ENCODE measurements at regions not wholly inside any gene's neighbourhood (a gene's known extent, or its start where the extent isn't known, plus 50 kb on each side); places are given as distances from the start of the nearest gene placed in this dataset.

- TF ChIP-seq ZC3H10 (CRISPR knock-in tag; IDR thresholded peaks at IDR 0.05): no peak
- TF ChIP-seq TCF4 (CRISPR knock-in tag; IDR thresholded peaks at IDR 0.05; ENCODE audit: borderline replicate concordance): no peak
- no peak for TF ChIP-seq CREB5 (CRISPR knock-in tag; IDR thresholded peaks at IDR 0.05; ENCODE audit: low read depth)
- no peak for TF ChIP-seq TOX (CRISPR knock-in tag; IDR thresholded peaks at IDR 0.05; ENCODE audit: borderline replicate concordance)
- no peak for TF ChIP-seq SNAI2 (CRISPR knock-in tag; IDR thresholded peaks at IDR 0.05)
- TF ChIP-seq CSRNP3 (CRISPR knock-in tag; IDR thresholded peaks at IDR 0.05): no peak
- TF ChIP-seq ZFP30 (CRISPR knock-in tag; IDR thresholded peaks at IDR 0.05): no peak
- TF ChIP-seq OSR1 (CRISPR knock-in tag; IDR thresholded peaks at IDR 0.05): no peak
- no peak for TF ChIP-seq ISL1 (CRISPR knock-in tag; IDR thresholded peaks at IDR 0.05)
- TF ChIP-seq TSHZ2 (CRISPR knock-in tag; IDR thresholded peaks at IDR 0.05): no peak
- no peak for TF ChIP-seq CSDC2 (CRISPR knock-in tag; IDR thresholded peaks at IDR 0.05)
- no peak for TF ChIP-seq ZNF70 (CRISPR knock-in tag; IDR thresholded peaks at IDR 0.05)
- no peak for TF ChIP-seq ZNF8 (CRISPR knock-in tag; IDR thresholded peaks at IDR 0.05)
- TF ChIP-seq ARNTL (CRISPR knock-in tag; IDR thresholded peaks at IDR 0.05; ENCODE audit: borderline replicate concordance, low read depth): no peak
- no peak for TF ChIP-seq GLIS3 (CRISPR knock-in tag; IDR thresholded peaks at IDR 0.05)
- no peak for TF ChIP-seq POU6F1 (CRISPR knock-in tag; IDR thresholded peaks at IDR 0.05; ENCODE audit: borderline replicate concordance, low read depth)
- TF ChIP-seq ESRRG (CRISPR knock-in tag; IDR thresholded peaks at IDR 0.05): no peak
- TF ChIP-seq ZNF565 (CRISPR knock-in tag; conservative IDR thresholded peaks at IDR 0.05; ENCODE audit: low read depth): no peak
- no peak for ATAC-seq
These were observed 57.4 kb upstream of the PRRC2C start for GRCh38 chr1:171427852-171428471.

GRCh38 chr1:171429137-171429536, 56.2 kb upstream of the PRRC2C start:
- no peak for TF ChIP-seq CSDC2 (CRISPR knock-in tag; IDR thresholded peaks at IDR 0.05)
- TF ChIP-seq CSRNP3 (CRISPR knock-in tag; IDR thresholded peaks at IDR 0.05): no peak
- no peak for TF ChIP-seq BACH2 (CRISPR knock-in tag; IDR thresholded peaks at IDR 0.05; ENCODE audit: borderline replicate concordance)
- no peak for TF ChIP-seq PATZ1 (CRISPR knock-in tag; IDR thresholded peaks at IDR 0.05; ENCODE audit: borderline replicate concordance)
- TF ChIP-seq ZFP30 (CRISPR knock-in tag; IDR thresholded peaks at IDR 0.05): no peak
- no peak for TF ChIP-seq ARNTL (CRISPR knock-in tag; IDR thresholded peaks at IDR 0.05; ENCODE audit: borderline replicate concordance, low read depth)
- no peak for TF ChIP-seq CREB5 (CRISPR knock-in tag; IDR thresholded peaks at IDR 0.05; ENCODE audit: low read depth)
- TF ChIP-seq RARB (CRISPR knock-in tag; IDR thresholded peaks at IDR 0.05): no peak
- TF ChIP-seq OSR1 (CRISPR knock-in tag; IDR thresholded peaks at IDR 0.05): no peak
- TF ChIP-seq ISL1 (CRISPR knock-in tag; IDR thresholded peaks at IDR 0.05): no peak
- TF ChIP-seq ESRRG (CRISPR knock-in tag; IDR thresholded peaks at IDR 0.05): no peak
- no peak for ATAC-seq
